BE2C (cell line): ENCODE measurements at regions not wholly inside any gene's neighbourhood (a gene's known extent, or its start where the extent isn't known, plus 50 kb on each side); places are given as distances from the start of the nearest gene placed in this dataset.

Experiments
- DNase-seq: peaks from one replicate; pipeline ENCODE4 v3.0.0-alpha.2; 2020
- H3K27me3 ChIP-seq: fragments of 250-450 bp; sonication (Bioruptor Pico); 2 replicates; pipeline ENCODE4 v1.5.1; 2020; ENCODE audit warnings: mild to moderate bottlenecking
- H3K36me3 ChIP-seq: fragments of 250-450 bp; sonication (Bioruptor Pico); 2 replicates; pipeline ENCODE4 v1.5.1; 2020; ENCODE audit warnings: mild to moderate bottlenecking
- H3K4me1 ChIP-seq: fragments of 250-450 bp; sonication (Bioruptor Pico); 2 replicates; pipeline ENCODE4 v1.5.1; 2020
- H3K4me3 ChIP-seq: 2 replicates; pipeline ENCODE4 v1.5.1; 2011; ENCODE audit warnings: low read depth, low read length
- H3K9me3 ChIP-seq: fragments of 250-450 bp; sonication (Bioruptor Pico); 2 replicates; pipeline ENCODE4 v1.5.1; 2020
- TF ChIP-seq, protein P1 (sequence below): IDR thresholded peaks from 2 replicates; pipeline ENCODE4 v1.5.1; 2012; ENCODE audit warnings: mild to moderate bottlenecking, low read depth, low read length

DNA sequence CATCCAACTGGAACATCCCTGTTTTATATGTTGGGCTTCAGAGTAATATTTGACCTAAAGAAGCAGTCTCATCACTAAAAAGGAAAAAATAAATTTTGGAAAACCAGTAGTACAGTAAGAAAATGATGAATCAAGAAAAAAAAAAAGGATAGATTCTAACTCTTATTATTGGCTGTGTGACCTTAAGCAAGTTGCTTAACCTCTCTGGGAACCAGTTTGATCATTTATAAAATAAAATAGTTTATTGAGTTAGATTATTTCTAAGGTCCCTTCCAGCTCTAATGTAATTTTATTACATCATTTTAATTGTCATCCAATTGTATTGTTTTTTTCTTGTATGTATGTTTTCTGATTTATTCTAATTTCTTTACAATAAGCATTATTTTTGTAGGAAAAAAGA, 127.0 kb downstream of the PRELID2 start:
- Histone ChIP-seq H3K9me3 (no peaks in the 10 kb centered on the region), H3K36me3 (no peaks in the 10 kb centered on the region), H3K27me3 (no peaks in the 10 kb centered on the region), H3K4me3 (no peak overlapping the region), H3K4me1 (no peaks in the 10 kb centered on the region)
- TF ChIP-seq, protein P1, sequence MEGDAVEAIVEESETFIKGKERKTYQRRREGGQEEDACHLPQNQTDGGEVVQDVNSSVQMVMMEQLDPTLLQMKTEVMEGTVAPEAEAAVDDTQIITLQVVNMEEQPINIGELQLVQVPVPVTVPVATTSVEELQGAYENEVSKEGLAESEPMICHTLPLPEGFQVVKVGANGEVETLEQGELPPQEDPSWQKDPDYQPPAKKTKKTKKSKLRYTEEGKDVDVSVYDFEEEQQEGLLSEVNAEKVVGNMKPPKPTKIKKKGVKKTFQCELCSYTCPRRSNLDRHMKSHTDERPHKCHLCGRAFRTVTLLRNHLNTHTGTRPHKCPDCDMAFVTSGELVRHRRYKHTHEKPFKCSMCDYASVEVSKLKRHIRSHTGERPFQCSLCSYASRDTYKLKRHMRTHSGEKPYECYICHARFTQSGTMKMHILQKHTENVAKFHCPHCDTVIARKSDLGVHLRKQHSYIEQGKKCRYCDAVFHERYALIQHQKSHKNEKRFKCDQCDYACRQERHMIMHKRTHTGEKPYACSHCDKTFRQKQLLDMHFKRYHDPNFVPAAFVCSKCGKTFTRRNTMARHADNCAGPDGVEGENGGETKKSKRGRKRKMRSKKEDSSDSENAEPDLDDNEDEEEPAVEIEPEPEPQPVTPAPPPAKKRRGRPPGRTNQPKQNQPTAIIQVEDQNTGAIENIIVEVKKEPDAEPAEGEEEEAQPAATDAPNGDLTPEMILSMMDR, result no peak
- DNase-seq, result no peak

GRCh38 chr5:145704724-145705123, 130.4 kb downstream of the PRELID2 start:
- H3K4me1 ChIP-seq, result no peaks in the 10 kb centered on the region
- H3K27me3 ChIP-seq, result no peaks in the 10 kb centered on the region
- no peak for DNase-seq
- TF ChIP-seq, protein P1, result no peak
- no peak overlapping the region for H3K4me3 ChIP-seq
- no peaks in the 10 kb centered on the region for H3K36me3 ChIP-seq
- H3K9me3 ChIP-seq, result no peaks in the 10 kb centered on the region

DNA sequence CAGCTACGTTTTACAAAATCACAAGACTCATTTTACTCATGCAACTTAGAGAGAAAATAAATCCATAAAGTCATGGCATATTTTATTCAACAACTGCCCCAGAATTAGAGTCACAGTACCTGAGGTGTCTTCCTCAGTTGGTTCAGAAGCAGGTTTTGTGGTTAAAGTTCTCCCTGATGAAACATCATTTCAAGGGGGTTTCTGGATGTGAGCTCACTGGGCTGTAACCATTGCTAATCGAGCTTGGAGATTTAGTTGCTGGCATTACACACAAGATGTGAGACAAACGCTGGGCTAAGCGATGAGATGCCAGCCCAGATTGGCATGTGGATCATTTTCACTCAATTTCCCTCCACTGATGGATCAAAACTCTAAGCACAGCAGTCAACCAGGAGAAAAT, 131.3 kb downstream of the PRELID2 start:
- H3K36me3 ChIP-seq, result no peaks in the 10 kb centered on the region
- DNase-seq, result no peak
- TF ChIP-seq, protein P1, result no peak

GRCh38 chr5:145701404-145701803, 133.7 kb downstream of the PRELID2 start:
- H3K4me1 ChIP-seq, result no peaks in the 10 kb centered on the region
- no peaks in the 10 kb centered on the region for H3K27me3 ChIP-seq
- TF ChIP-seq, protein P1, result no peak
- H3K36me3 ChIP-seq, result no peaks in the 10 kb centered on the region
- no peak overlapping the region for H3K4me3 ChIP-seq
- H3K9me3 ChIP-seq, result no peaks in the 10 kb centered on the region
- no peak for DNase-seq

More for the DNA sequence above, 131.3 kb downstream of the PRELID2 start:
- H3K4me3 ChIP-seq, result no peak overlapping the region
- H3K9me3 ChIP-seq, result no peaks in the 10 kb centered on the region
- H3K4me1 ChIP-seq, result no peaks in the 10 kb centered on the region
- no peaks in the 10 kb centered on the region for H3K27me3 ChIP-seq

DNA sequence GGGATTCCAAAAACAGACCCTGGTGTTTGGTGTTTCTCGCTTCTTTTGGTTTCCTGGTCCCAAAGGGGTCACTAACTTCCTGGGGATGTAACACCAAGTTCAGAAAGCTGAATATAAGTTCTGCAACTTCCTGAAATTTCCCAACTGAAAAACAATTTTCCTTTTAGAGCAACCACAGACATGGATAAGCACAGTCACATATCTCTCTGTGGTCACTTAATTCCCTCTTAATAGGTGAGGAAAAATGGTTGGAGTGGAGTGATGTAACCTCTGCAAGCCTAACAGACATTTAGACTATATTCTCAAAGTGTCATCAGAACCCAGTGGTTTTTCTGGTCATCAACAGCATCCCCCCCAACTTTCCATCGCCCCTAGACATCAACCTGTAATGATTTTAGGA, 135.3 kb downstream of the PRELID2 start:
- no peak for DNase-seq
- H3K27me3 ChIP-seq, result no peaks in the 10 kb centered on the region
- H3K36me3 ChIP-seq, result no peaks in the 10 kb centered on the region
- TF ChIP-seq, protein P1, result no peak
- no peaks in the 10 kb centered on the region for H3K9me3 ChIP-seq
- H3K4me1 ChIP-seq, result no peaks in the 10 kb centered on the region
- H3K4me3 ChIP-seq, result no peak overlapping the region

GRCh38 chr5:145697251-145697990, 137.7 kb downstream of the PRELID2 start:
- TF ChIP-seq, protein P1, result peak; percentile 59
- Histone ChIP-seq H3K4me1 (no peaks in the 10 kb centered on the region), H3K36me3 (no peaks in the 10 kb centered on the region), H3K27me3 (no peaks in the 10 kb centered on the region), H3K4me3 (no peak overlapping the region), H3K9me3 (no peaks in the 10 kb centered on the region)
- peak; percentile 30 for DNase-seq
